ENCODE measurements at regions not wholly inside any gene's neighbourhood (a gene's known extent, or its start where the extent isn't known, plus 50 kb on each side); places are given as distances from the start of the nearest gene placed in this dataset.

GRCh38 chr18:55819448-55819847 lies 231.5 kb upstream of the TCF4 start:
- DNase-seq, result no peak

DNA sequence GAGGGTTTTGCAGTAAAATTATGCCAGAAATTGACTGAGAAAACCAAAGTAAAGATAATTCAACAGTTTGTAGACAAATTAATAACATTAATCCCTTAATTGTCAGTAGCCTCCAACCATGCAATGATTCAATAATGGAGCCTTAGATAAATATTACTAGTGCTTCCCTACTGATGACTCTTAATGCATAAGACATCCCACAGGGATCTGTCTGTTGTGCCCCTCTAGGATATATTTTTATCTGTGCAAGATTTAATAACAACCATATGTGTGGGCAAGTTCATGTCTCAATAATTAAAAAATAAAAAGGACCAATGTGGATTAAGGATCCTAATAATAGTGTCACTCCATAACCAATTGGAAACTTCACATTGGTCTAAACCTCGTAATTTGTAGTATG lies 230.3 kb upstream of the TCF4 start:
- no peak for DNase-seq

- no peak for DNase-seq
Observed at GRCh38 chr18:55811925-55812324, 223.9 kb upstream of the TCF4 start.

DNA sequence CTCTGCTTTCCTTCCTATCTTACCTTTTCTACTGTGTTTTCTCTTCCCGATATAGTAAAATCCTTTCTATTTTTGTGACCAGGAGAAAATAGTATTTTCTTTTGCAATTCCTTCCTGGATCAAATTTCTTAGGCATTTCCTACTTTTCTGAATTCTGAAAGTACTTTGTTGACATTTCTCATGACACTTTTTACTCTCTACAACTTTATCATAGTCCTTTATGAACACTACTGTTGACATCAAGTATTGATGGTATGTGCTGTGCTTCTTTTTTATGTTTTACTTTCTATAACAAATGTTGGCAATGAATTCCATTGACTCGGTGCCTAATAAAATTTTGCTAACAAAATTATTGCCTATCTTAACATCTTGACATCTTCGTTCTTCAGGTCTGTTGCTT lies 217.7 kb upstream of the TCF4 start:
- no peak for DNase-seq

GRCh38 chr18:55795101-55795669 lies 207.2 kb upstream of the TCF4 start:
- no peak for DNase-seq

DNA sequence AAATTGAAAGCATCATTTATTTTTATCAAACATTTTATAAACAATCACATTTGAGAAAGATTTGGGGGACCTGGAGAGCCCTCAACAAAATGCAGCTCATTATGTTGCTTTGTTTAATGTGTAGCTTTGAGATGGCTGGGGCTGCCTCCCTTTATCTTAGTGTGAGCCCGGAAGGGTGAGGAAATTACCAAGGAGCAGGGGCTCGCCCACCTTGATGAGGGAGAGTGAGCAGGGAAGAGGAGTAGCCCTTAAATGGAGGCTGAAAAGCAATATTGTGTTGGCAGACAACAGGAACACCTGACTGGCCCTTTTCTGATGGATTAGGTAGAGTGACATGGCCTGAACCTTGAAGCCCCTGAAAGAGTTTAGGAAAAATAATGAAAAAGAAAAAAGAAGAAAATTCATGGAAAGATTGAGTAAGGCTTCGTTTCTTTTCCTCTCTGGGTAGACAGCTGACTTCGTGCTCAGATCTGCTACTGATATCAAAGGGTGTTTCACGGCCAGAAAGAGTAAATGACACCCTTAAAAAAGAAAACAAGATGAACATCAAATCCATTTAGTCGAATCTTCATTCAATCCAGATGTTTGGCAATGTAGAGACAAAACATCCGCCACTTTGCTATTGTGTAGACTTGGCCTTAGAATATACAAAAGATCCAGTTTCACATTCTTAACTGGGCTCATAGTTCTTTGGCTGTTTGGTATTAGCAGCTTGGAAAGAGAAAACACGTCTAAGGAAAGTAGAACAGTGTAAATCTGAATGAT lies 206.5 kb upstream of the TCF4 start:
- no peak for DNase-seq

DNA sequence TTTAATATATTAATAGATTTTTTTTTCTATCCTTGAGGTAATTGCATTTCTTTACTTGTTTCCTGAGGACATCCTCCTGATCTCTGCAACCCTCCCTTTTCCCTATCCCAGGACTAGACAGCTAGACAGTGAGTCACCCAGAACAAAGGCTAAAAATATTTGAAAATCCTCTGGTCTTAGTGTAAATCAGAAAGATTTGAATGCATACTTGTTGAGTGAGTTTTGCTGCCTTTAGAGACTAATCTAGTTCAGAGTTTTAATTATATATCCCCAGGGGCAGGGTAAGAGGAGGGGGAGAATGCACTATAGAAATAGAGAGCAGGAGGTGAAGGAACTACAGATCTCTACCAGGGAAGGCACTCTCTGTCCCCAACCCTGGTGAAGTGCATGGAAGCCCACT lies 202.3 kb upstream of the TCF4 start:
- no peak for DNase-seq

GRCh38 chr18:55787536-55788073 lies 199.6 kb upstream of the TCF4 start:
- no peak for DNase-seq

DNA sequence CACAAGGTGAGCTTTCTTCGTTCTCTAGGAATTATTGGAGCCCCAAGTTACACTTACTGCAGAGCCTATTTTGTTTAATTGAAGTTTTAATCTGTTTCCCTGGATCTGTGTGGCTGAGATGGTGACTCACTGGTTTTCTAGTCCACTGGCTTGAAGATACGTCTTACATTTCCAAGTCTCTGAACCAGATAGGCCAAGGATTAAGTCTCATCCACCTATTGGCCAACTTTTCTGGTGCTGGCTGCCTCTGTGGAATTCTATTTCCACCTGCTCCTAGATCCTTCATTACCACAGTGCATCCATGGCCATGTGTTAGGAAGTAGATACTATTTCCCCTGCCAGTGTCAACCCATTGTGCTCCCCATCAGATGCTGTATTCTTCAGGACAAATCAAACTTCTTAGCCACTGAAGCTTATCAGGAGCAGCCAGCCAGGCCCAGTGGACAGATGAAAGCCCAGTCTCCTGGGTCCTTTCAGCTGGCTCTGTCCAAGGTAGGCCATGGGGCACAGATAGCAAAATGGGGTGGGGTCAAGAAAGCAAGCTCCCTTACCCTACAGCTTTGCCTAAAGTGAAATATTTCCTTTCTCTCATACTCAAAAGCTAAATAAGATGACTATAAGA lies 198.8 kb upstream of the TCF4 start:
- DNase-seq, result no peak

- DNase-seq, result peak; percentile 87
Observed at GRCh38 chr18:55783921-55784320, 195.9 kb upstream of the TCF4 start.

- DNase-seq, result peak; percentile 80
Observed at GRCh38 chr18:55781481-55781957, 193.5 kb upstream of the TCF4 start.

GRCh38 chr18:55780586-55781071 lies 192.6 kb upstream of the TCF4 start:
- no peak for DNase-seq

GRCh38 chr18:55779691-55780585 lies 191.9 kb upstream of the TCF4 start:
- DNase-seq, result no peak

DNA sequence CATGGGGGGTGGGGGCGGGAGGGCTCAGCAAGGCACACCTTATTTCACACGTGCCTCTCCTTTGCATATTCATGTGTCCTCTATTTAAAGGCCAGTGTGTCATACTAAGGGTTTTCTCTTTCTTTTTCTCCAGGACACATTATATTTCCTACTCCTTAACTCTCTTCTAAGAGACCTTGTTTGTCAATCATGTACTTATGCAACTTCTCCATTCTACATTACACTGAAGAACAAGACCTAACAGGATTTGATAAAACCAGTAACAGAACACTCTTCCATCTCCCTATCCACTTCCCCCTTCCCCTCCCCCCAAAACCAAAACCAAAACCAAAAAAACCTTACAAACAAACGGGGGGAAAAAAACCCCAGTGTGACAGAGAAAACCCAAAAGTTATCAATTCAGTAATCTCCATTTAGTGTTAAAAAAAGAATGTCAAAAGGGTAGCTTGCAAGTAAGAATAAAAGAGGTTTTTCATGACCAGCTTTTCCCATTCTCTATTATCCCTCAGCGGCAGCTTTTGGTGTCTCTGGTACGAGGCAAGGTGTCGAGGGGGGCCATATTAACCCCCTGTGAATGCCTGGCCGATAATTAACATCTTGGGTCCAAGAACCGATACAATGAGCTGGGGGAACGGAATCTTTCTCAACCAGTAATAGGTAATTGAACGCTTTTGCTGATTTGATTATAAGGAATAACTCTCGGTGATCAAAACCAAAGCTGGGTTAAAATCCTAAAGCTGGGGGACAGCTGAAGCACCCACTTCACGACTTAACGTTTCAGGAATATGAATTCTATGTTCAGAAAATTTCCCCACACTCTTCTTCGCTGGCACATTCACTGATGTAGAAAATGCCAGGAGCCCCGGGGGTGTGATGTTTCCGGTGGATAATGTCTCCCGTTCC lies 191.0 kb upstream of the TCF4 start:
- peak; percentile 57 for DNase-seq

GRCh38 chr18:55777666-55778304 lies 189.8 kb upstream of the TCF4 start:
- no peak for DNase-seq

DNA sequence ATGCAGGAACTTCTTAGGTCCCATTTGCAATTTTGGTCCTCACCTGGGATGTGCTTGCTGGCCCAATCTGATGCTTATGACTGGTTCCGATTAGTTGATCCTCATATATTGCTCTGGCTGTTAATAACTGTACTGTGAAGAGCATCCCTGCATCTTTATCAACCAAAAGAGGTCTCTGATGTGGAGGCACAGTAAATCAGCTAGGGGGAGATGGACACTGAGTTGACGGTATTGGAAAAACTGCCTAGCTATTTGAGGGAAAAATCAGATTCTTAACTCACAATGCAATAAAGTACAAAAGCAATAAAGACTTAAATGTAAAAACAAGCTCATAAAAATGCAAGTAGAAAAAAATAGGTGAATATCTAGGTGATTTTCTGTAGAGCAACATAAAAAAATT lies 188.0 kb upstream of the TCF4 start:
- DNase-seq, result no peak

DNA sequence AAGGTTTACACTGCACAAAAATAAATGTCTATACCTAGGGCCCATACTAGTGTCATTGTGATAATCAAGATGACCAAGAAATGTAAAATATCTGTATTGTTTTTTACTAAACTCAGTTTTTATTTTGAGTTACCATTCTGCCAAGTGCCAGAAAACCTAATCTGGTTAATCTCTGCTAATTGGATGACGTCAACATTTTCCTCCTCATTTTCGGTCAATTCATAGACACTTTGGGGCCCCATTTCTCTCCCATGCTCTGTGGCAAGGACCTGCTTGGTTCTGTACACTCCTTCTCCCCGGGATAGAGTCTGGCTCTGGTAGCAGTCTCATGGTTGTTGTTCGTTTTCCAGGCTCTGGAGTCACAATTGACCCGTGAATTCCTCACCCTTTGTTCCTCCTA lies 186.5 kb upstream of the TCF4 start:
- no peak for DNase-seq

DNA sequence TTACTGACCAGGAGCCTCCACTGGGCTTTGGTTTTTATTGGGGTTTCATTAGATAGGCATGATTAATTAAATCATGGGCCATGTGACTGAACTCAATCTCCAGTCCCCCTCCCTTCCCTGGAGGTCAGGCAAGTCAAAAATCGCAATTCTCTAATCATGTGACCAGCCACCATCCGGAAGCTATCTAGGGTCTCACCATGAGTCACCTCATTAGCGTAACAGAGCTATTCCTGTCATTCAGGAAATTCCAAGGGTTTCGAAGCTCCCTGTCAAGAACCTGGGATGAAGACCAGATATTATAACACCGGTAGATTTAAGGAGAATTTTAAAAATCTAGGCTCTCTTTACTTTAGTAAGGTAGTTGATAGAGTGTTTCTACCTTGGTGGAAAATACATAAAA lies 180.3 kb upstream of the TCF4 start:
- no peak for DNase-seq

DNA sequence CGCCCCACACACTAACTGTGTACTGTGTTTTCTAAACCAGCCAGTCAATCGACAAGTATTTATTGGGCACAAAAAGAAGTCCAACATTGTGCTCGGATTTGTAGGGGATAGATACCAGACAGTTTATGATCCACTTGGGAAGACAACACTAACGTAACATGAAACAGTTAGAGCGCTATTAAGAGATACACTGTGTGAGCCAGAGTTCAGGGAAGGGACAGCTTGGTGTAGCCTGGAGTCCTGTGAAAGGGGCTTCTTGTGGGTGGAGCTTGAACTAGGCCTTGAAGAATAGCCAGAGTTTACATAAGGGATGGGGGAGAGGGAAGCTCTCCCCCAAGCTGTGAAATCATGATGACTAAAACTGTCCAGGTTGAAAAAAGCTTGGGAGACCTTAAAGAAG lies 176.4 kb upstream of the TCF4 start:
- no peak for DNase-seq

DNA sequence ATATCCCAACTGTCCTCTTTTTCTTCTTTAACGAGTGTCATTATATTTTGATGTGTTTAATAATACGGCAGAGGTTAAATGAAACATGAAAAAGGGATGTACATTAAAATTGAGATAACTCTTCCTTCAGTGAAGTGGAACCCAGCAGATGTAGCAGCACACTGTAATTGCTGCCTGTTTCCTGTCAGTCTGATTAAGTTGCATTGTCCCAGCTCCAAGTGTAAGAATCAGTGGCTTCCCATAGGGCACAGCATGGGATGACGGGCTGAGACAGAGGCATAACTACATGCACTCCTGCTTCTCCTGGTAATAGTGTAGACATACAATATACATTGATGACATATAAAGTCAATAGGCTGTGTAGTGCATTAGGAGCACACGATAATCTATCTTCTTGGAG lies 175.8 kb upstream of the TCF4 start:
- DNase-seq, result no peak

DNA sequence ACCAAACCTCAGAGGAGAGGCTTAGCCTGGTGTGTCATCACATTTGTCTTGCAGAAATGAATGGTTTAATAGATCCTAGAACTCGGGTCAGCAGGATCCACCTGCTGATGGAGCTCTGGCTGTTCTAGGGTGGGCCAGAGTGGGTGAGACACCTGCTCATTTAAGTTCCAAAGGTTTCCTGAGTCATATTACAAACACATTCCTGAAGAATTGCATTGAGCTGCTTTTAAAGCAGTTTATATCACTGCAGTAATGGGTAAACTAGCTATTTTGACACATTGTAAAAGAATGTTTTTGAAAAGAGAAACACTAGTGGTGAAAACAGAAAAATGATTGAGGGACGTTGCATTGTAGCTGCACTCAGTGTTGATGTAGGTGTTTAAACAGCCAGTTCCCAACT lies 175.3 kb upstream of the TCF4 start:
- no peak for DNase-seq

All from NCI-H748 treated with DMSO at 0.1 percent for 48 hours (cell line).